ENCODE measurements at regions not wholly inside any gene's neighbourhood (a gene's known extent, or its start where the extent isn't known, plus 50 kb on each side); places are given as distances from the start of the nearest gene placed in this dataset.
"Not testable (repeated sequence)": the region's sequence is repeated elsewhere in the genome, so short reads cannot be mapped to it uniquely, and the experiment has no call there.

DNA sequence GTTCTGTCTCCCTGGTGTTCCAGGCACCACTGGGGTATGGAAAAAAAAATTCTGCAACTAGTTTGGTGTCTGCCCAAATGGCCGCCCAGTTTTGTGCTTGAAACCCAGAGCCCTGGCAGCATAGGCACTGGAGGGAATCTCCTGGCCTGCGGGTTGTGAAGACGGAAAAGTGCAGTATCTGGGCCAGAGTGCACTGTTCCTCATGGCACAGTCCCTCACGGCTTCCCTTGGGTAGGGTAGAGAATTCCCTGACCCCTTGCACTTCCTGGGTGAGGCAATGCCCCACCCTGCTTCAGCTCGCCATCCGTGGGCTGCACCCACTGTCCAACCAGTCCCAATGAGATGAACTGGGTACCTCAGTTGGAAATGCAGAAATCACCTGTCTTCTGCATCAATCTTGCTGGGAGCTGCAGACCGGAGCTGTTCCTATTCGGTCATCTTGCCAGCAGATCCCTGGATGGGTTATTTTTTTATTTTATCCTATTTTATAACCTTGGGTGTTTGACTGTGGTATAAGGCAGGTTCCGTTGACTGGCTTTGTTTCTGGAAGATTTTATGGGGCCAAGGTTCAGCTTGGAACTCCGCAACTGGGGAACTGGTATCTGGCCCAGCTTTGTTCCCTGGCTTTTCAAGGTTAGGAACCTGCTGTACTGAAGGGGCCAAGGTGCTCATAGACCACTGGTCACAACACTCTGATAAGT, 59.5 kb upstream of the IRAK1BP1 start:
- not testable (repeated sequence) for DNase-seq (ENCODE audit: low spot score)

DNA sequence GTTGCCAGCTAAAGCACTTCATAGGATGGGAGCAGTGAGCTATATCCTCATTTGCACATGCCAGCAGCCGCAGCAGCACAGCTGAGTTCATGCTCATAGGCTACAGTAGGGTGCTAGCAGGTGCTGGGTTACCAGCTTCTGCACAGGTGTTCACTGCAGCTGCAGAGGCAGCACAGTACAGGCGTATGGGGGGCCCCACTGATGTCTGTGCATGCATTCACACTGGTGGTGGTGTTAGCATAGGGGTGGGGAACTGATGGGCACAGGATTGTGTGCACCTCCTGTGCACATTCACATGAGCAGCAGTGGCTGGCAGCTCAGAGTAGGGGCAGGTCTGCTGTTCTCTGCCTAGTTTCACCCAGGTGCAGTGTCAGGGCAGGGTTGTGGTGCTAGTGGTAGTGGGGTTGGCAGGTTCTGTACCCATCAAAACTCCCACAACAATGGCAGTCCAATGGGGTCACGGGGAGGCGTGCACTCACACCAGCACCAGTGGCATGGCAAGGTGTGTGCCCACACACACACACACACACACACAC, 58.9 kb upstream of the IRAK1BP1 start:
- no peak for DNase-seq (ENCODE audit: low spot score)

- no peak for DNase-seq (ENCODE audit: low spot score)
Observed at GRCh38 chr6:78808933-78809332, 58.4 kb upstream of the IRAK1BP1 start.

GRCh38 chr6:78810146-78810545, 57.2 kb upstream of the IRAK1BP1 start:
- DNase-seq (ENCODE audit: low spot score), result peak; percentile 36

DNA sequence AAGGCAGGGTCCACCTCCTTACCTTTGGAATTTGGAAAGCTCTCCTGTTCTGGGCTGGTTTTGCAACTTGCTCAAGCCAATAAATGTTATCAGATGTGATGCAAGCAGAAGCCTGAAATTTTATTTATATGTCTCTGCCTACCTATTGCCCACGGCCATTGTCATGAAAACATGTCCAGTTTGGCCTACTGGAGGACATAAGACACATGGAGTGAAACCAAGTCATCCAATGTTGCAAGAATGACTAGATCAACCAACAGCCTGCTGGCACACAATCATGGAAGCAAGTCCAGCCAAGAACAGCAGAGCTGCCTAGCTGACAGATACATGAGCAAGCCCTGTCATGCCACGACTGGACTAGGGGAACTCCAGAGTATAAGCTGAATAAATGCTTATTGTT, 56.7 kb upstream of the IRAK1BP1 start:
- DNase-seq (ENCODE audit: low spot score), result no peak
